ENCODE measurements at regions not wholly inside any gene's neighbourhood (a gene's known extent, or its start where the extent isn't known, plus 50 kb on each side); places are given as distances from the start of the nearest gene placed in this dataset.

GRCh38 chr2:186330050-186330449 is 156.0 kb upstream of the ZC3H15 start:
- TF ChIP-seq CTCF (IDR thresholded peaks at IDR 0.05), result no peak
- no peak for TF ChIP-seq POLR2A (IDR thresholded peaks at IDR 0.05)
- TF ChIP-seq POLR2AphosphoS5 (IDR thresholded peaks at IDR 0.05), result no peak
- TF ChIP-seq EP300 (IDR thresholded peaks at IDR 0.05), result no peak
